Endothelial cell (in vitro differentiated cells): ENCODE measurements at regions not wholly inside any gene's neighbourhood (a gene's known extent, or its start where the extent isn't known, plus 50 kb on each side); places are given as distances from the start of the nearest gene placed in this dataset.

Experiments
- DNase-seq: peaks from one replicate; pipeline ENCODE4 v3.0.0; 2021; ENCODE audit warnings: low spot score
- H3K27ac Mint-ChIP-seq: one replicate; pipeline ENCODE4 v1.8.0; 2021; ENCODE audit warnings: mixed read lengths, inconsistent platforms; ENCODE audit not compliant: unreplicated experiment
- H3K27me3 Mint-ChIP-seq: one replicate; pipeline ENCODE4 v1.8.0; 2021; ENCODE audit warnings: mild to moderate bottlenecking, moderate library complexity, mixed read lengths, inconsistent platforms; ENCODE audit not compliant: unreplicated experiment
- H3K36me3 Mint-ChIP-seq: one replicate; pipeline ENCODE4 v1.8.0; 2021; ENCODE audit warnings: mild to moderate bottlenecking, low read depth, mixed read lengths, inconsistent platforms; ENCODE audit not compliant: unreplicated experiment
- H3K4me1 Mint-ChIP-seq: one replicate; pipeline ENCODE4 v1.8.0; 2021; ENCODE audit warnings: mild to moderate bottlenecking, mixed read lengths, inconsistent platforms; ENCODE audit not compliant: unreplicated experiment
- H3K4me3 Mint-ChIP-seq: one replicate; pipeline ENCODE4 v1.8.0; 2021; ENCODE audit warnings: mild to moderate bottlenecking, mixed read lengths, inconsistent platforms; ENCODE audit not compliant: unreplicated experiment
- H3K9me3 Mint-ChIP-seq: one replicate; pipeline ENCODE4 v1.8.0; 2021; ENCODE audit warnings: mixed read lengths, inconsistent platforms; ENCODE audit not compliant: unreplicated experiment
- CTCF ChIP-seq: fragments of 200-600 bp; sonication (generic); IDR thresholded peaks from one replicate; pipeline ENCODE4 v1.5.0; 2021; ENCODE audit warnings: antibody characterized with exemption; ENCODE audit not compliant: unreplicated experiment

GRCh38 chr3:9301091-9301490, 51.6 kb upstream of the SRGAP3 start:
- TF ChIP-seq CTCF = no peak
- H3K4me3 Mint-ChIP-seq = no peak overlapping the region

GRCh38 chr3:9301798-9302197, 52.4 kb upstream of the SRGAP3 start:
- Mint-ChIP-seq H3K4me3 (no peak overlapping the region), H3K27ac (no peak overlapping the region), H3K9me3 (no peaks in the 10 kb centered on the region), H3K4me1 (no peaks in the 10 kb centered on the region), H3K36me3 (no peaks in the 10 kb centered on the region), H3K27me3 (peaks cover 7% of the 10 kb centered on the region)
- no peak for DNase-seq
- TF ChIP-seq CTCF = no peak

More at GRCh38 chr3:9301091-9301490, 51.6 kb upstream of the SRGAP3 start:
- Mint-ChIP-seq H3K36me3 (no peaks in the 10 kb centered on the region), H3K4me1 (no peaks in the 10 kb centered on the region), H3K27ac (no peak overlapping the region), H3K27me3 (peaks cover 7% of the 10 kb centered on the region), H3K9me3 (no peaks in the 10 kb centered on the region)
- no peak for DNase-seq

- peak; percentile 84 for TF ChIP-seq CTCF
- Mint-ChIP-seq H3K27ac (peak overlapping the region; percentile 13), H3K4me1 (no peaks in the 10 kb centered on the region), H3K4me3 (no peak overlapping the region), H3K27me3 (peaks cover 10% of the 10 kb centered on the region), H3K36me3 (no peaks in the 10 kb centered on the region), H3K9me3 (no peaks in the 10 kb centered on the region)
- peak; percentile 90 for DNase-seq
Observed at GRCh38 chr3:9302425-9303181, 53.2 kb upstream of the SRGAP3 start.

GRCh38 chr3:9308298-9308990, 54.4 kb upstream of the THUMPD3 start:
- no peak for DNase-seq
- Mint-ChIP-seq H3K27ac (peak overlapping the region; percentile 62), H3K9me3 (no peaks in the 10 kb centered on the region), H3K27me3 (peaks cover 13% of the 10 kb centered on the region), H3K4me3 (no peak overlapping the region), H3K4me1 (no peaks in the 10 kb centered on the region), H3K36me3 (no peaks in the 10 kb centered on the region)
- no peak for TF ChIP-seq CTCF

GRCh38 chr3:9310043-9310442, 52.8 kb upstream of the THUMPD3 start:
- Mint-ChIP-seq H3K9me3 (no peaks in the 10 kb centered on the region), H3K36me3 (no peaks in the 10 kb centered on the region), H3K4me3 (no peak overlapping the region), H3K27me3 (peaks cover 10% of the 10 kb centered on the region), H3K27ac (no peak overlapping the region), H3K4me1 (no peaks in the 10 kb centered on the region)
- no peak for DNase-seq
- TF ChIP-seq CTCF = no peak
